ENCODE measurements at regions not wholly inside any gene's neighbourhood (a gene's known extent, or its start where the extent isn't known, plus 50 kb on each side); places are given as distances from the start of the nearest gene placed in this dataset.

GRCh38 chr2:18474700-18475099 lies 85.8 kb downstream of the RDH14 start:
- DNase-seq (ENCODE audit: low read depth): no peak
- no peak for TF ChIP-seq CTCF (IDR thresholded peaks at IDR 0.05; ENCODE audit: control insufficient read depth, insufficient read depth, low read depth, low read length, missing control alignments)
- no peak overlapping the region for H3K4me3 ChIP-seq (ENCODE audit: control insufficient read depth, low read depth, low read length)

DNA sequence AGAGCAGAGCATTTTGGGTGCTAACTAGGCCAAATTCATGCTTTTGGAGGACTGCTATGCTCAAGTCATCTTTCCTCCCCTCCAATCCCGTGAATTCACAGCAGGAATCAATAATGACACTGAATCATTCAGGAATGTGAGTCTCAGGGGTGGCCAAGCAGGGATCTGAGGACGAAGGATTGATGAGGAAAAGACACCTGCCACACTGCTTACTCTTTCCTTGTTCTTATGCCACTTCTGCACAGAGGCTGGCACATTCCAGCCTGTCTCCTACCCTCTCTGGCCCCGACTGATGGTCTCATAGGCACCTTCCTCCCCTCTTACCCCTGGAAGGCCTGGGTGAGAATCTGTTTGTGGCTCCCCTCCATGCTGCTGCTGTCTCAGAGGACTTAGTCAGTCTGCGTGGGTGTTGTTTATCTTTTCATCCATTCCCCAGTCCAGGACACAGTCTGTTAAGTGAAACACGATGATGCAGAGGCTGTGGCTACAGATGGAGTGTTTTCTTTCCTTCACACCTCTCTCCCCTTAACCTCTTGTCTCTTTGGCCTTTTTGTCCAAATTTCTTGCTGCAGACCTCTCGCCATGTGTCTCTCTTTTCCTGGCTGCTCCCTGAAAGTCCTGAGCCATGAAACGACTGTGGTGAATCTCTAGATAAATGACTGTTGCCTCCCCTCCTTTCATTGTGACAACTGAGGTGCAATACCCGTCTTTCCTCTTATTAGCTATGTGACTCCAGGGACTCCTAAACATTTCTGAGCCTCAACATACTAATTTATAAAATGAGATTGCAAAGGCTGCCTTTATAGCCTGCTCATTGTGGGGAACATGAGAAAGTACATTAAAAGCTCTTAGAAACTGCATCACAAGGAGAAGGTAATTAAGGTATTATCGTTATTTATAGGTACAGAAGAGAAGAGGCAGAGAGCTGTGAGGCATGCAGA lies 86.9 kb downstream of the RDH14 start:
- TF ChIP-seq CTCF (IDR thresholded peaks at IDR 0.05; ENCODE audit: control insufficient read depth, insufficient read depth, low read depth, low read length, missing control alignments): no peak
- no peak overlapping the region for H3K4me3 ChIP-seq (ENCODE audit: control insufficient read depth, low read depth, low read length)
- DNase-seq (ENCODE audit: low read depth): peak; percentile 61

- TF ChIP-seq CTCF (IDR thresholded peaks at IDR 0.05; ENCODE audit: control insufficient read depth, insufficient read depth, low read depth, low read length, missing control alignments): no peak
- H3K4me3 ChIP-seq (ENCODE audit: control insufficient read depth, low read depth, low read length): no peak overlapping the region
- DNase-seq (ENCODE audit: low read depth): no peak
These were observed 92.6 kb downstream of the RDH14 start for GRCh38 chr2:18467749-18468360.

- DNase-seq (ENCODE audit: low read depth): no peak
- H3K4me3 ChIP-seq (ENCODE audit: control insufficient read depth, low read depth, low read length): no peak overlapping the region
- no peak for TF ChIP-seq CTCF (IDR thresholded peaks at IDR 0.05; ENCODE audit: control insufficient read depth, insufficient read depth, low read depth, low read length, missing control alignments)
These were observed 94.5 kb downstream of the RDH14 start for GRCh38 chr2:18465979-18466378.

DNA sequence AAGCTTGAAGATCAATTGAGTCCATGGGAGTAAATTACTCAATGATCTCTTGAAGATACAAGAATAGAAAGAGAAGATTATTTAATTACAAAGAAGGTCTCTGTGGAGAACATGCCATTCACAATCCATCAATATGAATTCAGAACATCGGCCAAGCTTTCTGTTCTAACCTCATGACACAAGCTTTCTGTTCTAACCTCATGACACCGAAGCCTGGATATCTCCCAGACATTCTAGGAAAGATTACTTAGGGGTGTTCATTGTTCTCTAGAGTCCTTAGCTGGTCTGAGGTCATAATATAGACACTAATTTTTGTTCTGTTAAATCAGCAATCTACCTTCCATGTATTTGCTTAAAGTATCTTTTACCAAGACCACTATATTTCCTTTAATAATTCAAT lies 95.5 kb downstream of the RDH14 start:
- no peak for TF ChIP-seq CTCF (IDR thresholded peaks at IDR 0.05; ENCODE audit: control insufficient read depth, insufficient read depth, low read depth, low read length, missing control alignments)
- DNase-seq (ENCODE audit: low read depth): no peak
- H3K4me3 ChIP-seq (ENCODE audit: control insufficient read depth, low read depth, low read length): no peak overlapping the region

- TF ChIP-seq CTCF (IDR thresholded peaks at IDR 0.05; ENCODE audit: control insufficient read depth, insufficient read depth, low read depth, low read length, missing control alignments): no peak
- DNase-seq (ENCODE audit: low read depth): no peak
- H3K4me3 ChIP-seq (ENCODE audit: control insufficient read depth, low read depth, low read length): no peak overlapping the region
These were observed 104.4 kb downstream of the RDH14 start for GRCh38 chr2:18456026-18456425.

All from AG09309 (cell line).